DMS 273 (cell line): ENCODE measurements at regions not wholly inside any gene's neighbourhood (a gene's known extent, or its start where the extent isn't known, plus 50 kb on each side); places are given as distances from the start of the nearest gene placed in this dataset.

Experiments
- DNase-seq: peaks from one replicate; lab custom pipeline; 2025; ENCODE audit not compliant: unreplicated experiment; lab: John Stamatoyannopoulos, UW

GRCh38 chr6:53974941-53975340 lies 136.3 kb upstream of the MLIP start:
- DNase-seq = no peak

- no peak for DNase-seq
Observed at GRCh38 chr6:53975941-53976615, 135.2 kb upstream of the MLIP start.

GRCh38 chr6:53977551-53977950 lies 133.7 kb upstream of the MLIP start:
- DNase-seq = no peak

- peak; percentile 77 for DNase-seq
Observed at GRCh38 chr6:53979468-53980067, 131.7 kb upstream of the MLIP start.

- no peak for DNase-seq
Observed at GRCh38 chr6:53982366-53983050, 128.7 kb upstream of the MLIP start.

GRCh38 chr6:53983301-53983700 lies 127.9 kb upstream of the MLIP start:
- DNase-seq = no peak

GRCh38 chr6:53984163-53984562 lies 127.1 kb upstream of the MLIP start:
- no peak for DNase-seq

- DNase-seq = peak; percentile 67
Observed at GRCh38 chr6:53984581-53984980, 126.7 kb upstream of the MLIP start.

GRCh38 chr6:53985366-53985765 lies 125.9 kb upstream of the MLIP start:
- no peak for DNase-seq

GRCh38 chr6:53986165-53986720 lies 125.0 kb upstream of the MLIP start:
- DNase-seq = peak; percentile 82

- peak; percentile 71 for DNase-seq
Observed at GRCh38 chr6:53986721-53987521, 124.3 kb upstream of the MLIP start.

GRCh38 chr6:53987522-53987888 lies 123.7 kb upstream of the MLIP start:
- DNase-seq = no peak

- no peak for DNase-seq
Observed at GRCh38 chr6:53989504-53989903, 121.7 kb upstream of the MLIP start.

GRCh38 chr6:53992522-53992921 lies 118.7 kb upstream of the MLIP start:
- peak; percentile 45 for DNase-seq

GRCh38 chr6:53994201-53994600 lies 117.0 kb upstream of the MLIP start:
- DNase-seq = no peak

GRCh38 chr6:53995935-53996334 lies 115.3 kb upstream of the MLIP start:
- DNase-seq = no peak

- no peak for DNase-seq
Observed at GRCh38 chr6:53998303-53998702, 112.9 kb upstream of the MLIP start.

GRCh38 chr6:53999088-53999755 lies 112.0 kb upstream of the MLIP start:
- no peak for DNase-seq

GRCh38 chr6:54002116-54002515 lies 109.1 kb upstream of the MLIP start:
- DNase-seq = no peak

GRCh38 chr6:54003316-54003715 lies 107.9 kb upstream of the MLIP start:
- no peak for DNase-seq

GRCh38 chr6:54008589-54008988 lies 102.7 kb upstream of the MLIP start:
- DNase-seq = no peak
